Left ventricle myocardium superior (tissue), 1 donor: ENCODE measurements at regions not wholly inside any gene's neighbourhood (a gene's known extent, or its start where the extent isn't known, plus 50 kb on each side); places are given as distances from the start of the nearest gene placed in this dataset.

ENCODE experiments used
- ATAC-seq: fragments of 200-7000 bp; cut with Tn5 transposase; one replicate; pipeline ENCODE4 v1.9.1; 2020; ENCODE audit warnings: mild to moderate bottlenecking, moderate library complexity
- DNase-seq: peaks from one replicate; pipeline ENCODE4 v3.0.0-alpha.2; 2020
- intact Hi-C: fragments of 100-400 bp; cut with micrococcal nuclease; formaldehyde crosslinking; loops from one replicate; pipeline ENCODE4 v1.11.0; 2022
- donor health status: DM: no; HTN: yes; CAD: no; lungs with severe emphysema.

DNA sequence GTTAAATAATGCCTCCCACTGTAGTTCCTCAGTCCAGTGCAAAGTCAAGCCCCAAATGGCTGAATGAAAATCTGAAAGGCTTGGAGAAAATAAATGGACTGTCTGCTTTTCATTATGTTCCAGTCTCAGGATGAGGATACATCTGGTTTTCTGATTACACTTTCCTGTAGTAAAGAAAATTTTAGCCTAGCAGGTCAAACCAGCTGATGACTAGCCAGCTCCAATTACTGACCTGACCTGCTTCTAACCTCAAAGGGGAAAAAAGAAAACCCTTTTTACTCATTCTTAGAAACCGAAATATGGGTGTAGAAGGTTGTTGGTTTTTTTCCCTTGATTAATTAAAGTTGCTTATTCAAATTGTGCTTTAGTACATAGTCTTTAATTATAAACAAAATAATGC is 418.4 kb downstream of the EFNB2 start:
- ATAC-seq (no peak), DNase-seq (no peak)
- intact Hi-C loops = no loop called here

DNA sequence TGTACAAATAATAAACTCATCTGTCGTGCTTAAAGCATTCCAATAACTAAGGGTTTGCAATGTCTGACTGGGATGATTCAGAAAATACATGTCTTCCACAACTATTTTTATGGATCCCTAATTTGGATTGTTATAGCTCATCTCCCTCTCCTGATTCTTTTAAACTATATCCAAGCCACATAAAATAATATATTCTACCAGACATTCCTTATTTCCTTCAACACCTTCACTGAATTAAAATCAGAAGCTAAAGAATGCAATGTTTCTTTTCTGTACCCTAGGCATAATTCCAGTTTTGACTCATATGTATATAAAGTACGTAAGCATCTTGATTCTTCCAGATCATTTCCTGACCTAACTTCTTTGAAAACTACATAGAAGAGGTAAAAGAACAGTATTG is 420.4 kb downstream of the EFNB2 start:
- ATAC-seq (no peak), DNase-seq (no peak)
- intact Hi-C loops = no loop called here

GRCh38 chr13:106113796-106114195 is 421.7 kb downstream of the EFNB2 start:
- DNase-seq (no peak), ATAC-seq (no peak)
- intact Hi-C loops = no loop called here

DNA sequence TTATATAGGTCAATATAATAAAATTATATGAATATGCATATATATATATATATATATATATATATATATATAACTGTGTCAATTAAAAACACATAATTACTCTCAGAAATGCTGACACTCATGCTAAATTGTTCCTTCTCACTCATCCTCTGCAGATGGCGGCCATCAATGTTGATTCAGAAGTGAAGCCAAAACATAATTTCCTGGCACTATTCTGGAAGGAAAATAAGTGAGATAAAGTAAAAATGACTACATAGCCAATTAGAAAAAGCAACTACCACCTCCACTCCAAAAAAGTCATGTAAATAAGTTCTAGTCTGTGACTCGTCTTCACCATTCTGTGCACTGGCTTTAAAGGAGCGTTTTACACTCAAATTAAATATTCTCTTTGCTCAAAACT is 423.3 kb downstream of the EFNB2 start:
- DNase-seq (no peak), ATAC-seq (no peak)
- intact Hi-C loops = no loop called here

DNA sequence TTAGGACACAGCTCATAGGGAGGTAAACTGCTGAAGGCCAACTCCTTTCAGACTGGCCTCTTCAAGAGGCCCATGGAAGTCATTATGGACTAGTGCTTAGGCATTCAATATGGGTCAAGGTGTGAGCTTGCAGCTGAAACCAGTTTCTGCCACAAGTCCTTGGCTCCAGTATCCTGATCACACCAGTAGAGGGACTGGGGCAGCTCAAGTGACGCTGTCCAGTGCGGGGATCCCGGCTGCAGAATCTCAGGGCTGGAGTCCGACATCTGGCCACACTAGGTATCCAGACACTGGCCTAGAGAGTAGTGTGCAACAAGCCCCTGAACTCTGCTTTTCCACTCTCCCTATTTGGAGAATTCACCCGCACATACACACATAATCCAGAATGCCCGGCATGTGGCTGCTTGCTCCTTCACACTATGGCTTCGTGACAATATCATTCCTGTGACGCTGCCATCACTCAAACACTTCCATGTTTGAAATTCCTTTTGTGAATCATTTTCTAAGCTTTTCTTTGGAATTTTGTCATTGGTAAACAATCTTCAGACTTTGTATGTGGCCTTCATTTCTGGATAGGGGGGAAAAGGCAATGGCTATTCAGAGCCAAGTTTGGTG is 425.1 kb downstream of the EFNB2 start:
- ATAC-seq = no peak
- no peak for DNase-seq
- intact Hi-C loops = no loop called here

- intact Hi-C loops = no loop called here
- no peak for ATAC-seq
- DNase-seq = no peak
Observed at GRCh38 chr13:106109391-106109791, 426.1 kb downstream of the EFNB2 start.

GRCh38 chr13:106108346-106108745 is 427.1 kb downstream of the EFNB2 start:
- DNase-seq = no peak
- intact Hi-C loops = no loop called here
- no peak for ATAC-seq

DNA sequence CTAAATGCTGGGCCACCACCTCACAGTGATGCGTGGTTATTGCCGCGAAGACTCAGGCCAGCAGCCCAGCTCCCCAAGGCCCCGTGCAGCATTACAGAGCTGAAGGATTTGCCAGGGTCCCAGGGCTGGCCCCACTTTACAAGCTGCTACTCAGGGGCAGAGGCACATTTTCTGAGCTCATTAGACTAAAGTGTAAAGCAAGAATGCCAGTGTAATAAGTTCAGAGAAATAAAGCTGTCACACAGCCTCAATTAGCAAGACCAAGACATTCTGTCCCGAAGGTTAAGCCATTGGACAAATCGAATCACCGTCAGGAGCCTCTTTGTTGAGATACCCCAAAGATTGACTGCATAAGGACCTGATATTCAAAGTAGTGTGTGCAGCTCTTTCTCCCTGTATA is 428.4 kb downstream of the EFNB2 start:
- ATAC-seq = no peak
- no peak for DNase-seq
- intact Hi-C loops = no loop called here

DNA sequence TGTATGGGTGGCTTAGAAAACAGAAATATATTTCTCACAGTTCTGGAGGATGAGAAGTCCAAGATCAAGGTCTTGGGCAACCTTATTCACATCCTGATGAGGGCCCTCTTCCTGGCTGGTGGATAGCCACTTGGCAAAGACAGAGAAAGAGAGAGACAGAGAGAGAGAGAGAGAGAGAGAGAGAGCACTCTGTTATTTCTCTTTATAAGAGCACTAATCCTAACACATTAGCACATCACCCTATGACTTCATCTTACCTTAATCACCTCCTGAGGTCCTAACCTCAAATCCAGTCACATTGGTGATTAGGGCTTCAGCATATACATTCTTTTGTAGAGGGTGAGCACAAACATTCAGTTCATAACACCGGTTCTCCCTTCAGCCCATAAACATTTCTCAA is 430.3 kb downstream of the EFNB2 start:
- intact Hi-C loops = no loop called here
- ATAC-seq = no peak

DNA sequence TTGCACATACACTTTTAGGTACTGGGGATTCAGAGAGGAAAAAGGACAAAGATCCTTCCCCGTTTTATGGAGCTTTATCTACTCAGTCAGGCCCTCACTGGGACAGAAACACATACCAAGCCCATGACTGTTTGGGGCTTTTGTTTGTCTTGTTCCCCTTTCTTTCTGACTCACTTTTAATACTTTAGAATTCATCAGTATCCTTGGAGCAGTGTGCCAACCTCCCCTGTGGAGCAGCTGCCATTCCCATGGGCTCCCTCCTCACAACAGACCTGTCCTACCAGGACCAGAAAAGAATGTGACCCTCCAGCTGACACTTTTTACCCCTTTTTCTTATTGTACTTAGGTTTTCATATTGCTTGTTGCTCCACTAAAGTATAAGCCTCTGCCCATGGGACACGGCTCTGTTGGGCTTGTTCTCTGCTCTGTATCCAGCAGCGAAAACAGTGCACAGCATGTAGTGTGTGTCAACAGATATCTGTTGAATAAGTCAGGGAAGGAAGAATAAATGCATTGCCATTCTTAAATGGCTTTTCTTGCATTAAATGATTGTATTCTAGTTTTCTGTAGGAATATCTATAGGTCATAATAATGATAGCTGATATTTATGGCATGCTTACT is 431.1 kb downstream of the EFNB2 start:
- ATAC-seq (no peak), DNase-seq (no peak)
- intact Hi-C loops = no loop called here

More for the DNA sequence above, 430.3 kb downstream of the EFNB2 start:
- DNase-seq = no peak

GRCh38 chr13:106103779-106104178 is 431.7 kb downstream of the EFNB2 start:
- ATAC-seq = no peak
- intact Hi-C loops = no loop called here

GRCh38 chr13:106102786-106103185 is 432.7 kb downstream of the EFNB2 start:
- no peak for DNase-seq
- no peak for ATAC-seq
- intact Hi-C loops = no loop called here

More at GRCh38 chr13:106103779-106104178, 431.7 kb downstream of the EFNB2 start:
- no peak for DNase-seq

- no peak for ATAC-seq
- intact Hi-C loops = no loop called here
- DNase-seq = no peak
Observed at GRCh38 chr13:106101201-106101600, 434.3 kb downstream of the EFNB2 start.

- ATAC-seq (peak; percentile 53), DNase-seq (no peak)
- intact Hi-C loops = no loop called here
Observed at GRCh38 chr13:106100171-106100919, 435.1 kb downstream of the EFNB2 start.

DNA sequence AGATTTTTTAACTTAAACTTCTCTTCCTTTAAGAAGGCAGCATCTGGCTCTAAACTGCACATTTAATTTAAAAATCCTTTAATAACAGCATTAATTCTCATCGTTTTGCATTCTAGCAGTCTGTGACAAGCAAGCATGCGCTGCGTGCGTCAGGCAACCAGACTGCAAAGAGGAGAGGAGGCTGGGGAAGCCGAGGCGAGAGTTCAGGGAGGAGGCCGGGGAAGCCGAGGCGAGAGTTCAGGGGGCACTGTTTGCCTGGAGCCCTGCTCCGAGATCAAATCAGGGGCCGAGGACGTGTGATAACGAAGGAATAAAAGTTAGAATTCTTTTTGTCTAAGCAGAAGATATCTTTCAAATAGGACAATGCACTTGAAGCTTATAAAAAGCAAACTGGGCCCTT is 435.7 kb downstream of the EFNB2 start:
- ATAC-seq (no peak), DNase-seq (no peak)
- intact Hi-C loops = no loop called here

- ATAC-seq (no peak), DNase-seq (no peak)
- intact Hi-C loops = no loop called here
Observed at GRCh38 chr13:106098778-106099177, 436.7 kb downstream of the EFNB2 start.

DNA sequence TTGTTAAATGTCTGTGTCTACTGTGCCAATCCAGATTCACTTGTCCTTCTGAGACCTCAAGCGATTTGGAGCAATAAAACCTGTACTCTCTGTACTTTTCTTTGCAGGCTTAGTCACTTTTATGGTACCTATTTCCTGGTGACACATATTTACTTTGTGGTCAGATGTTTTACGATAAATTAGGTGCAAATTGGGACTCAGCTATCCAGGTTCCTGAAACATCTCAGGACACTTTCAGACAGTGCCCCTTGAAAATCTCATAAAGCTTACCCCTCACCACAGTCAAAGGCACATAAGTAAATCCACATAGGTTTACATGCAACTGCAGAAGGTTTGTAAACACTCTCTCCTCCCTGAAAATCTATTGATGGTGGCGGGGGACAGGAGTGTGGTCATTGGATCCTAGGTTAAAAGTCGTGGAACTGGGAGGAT is 438.8 kb downstream of the EFNB2 start:
- ATAC-seq (no peak), DNase-seq (no peak)
- intact Hi-C loops = no loop called here

GRCh38 chr13:106095919-106096318 is 439.5 kb downstream of the EFNB2 start:
- no peak for DNase-seq
- intact Hi-C loops = no loop called here
- no peak for ATAC-seq

DNA sequence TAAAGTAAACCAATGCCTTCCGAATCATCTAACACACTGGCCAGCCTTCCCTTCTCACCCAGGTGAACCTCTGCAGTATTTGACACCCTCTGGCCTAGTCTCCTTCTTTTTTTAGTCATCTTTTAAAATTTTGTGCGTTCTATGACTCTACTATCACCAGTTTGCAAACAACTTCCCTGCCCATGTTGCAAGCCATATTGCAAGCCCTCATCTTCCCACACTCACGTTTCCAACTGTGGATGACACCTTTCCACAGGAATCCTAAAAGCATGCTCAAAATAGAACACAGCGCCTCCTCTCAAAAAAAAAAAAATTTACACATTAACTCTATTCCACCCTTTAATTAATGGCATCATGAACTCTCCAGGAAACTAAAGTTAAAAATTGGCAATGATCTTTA is 440.1 kb downstream of the EFNB2 start:
- intact Hi-C loops = no loop called here
- DNase-seq (no peak), ATAC-seq (no peak)

DNA sequence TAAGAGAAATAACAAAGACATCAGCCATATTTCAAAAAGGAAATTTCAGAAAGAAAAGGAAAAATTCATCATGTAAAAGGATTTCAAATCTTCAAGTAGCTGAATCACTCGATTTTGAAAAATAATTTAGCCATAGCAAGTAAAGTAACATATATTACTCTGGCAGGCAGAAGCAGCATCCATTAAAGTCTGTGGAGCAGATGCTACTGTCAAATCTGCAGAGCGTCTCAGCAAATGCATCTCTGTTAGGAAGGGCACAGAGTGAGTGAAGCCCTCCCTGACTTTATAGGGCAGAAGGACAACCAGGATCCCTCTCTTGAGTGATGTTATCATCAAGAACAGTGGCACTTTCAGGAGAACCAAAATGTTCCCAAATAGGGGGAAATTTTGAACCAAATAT is 445.5 kb downstream of the EFNB2 start:
- ATAC-seq (no peak), DNase-seq (no peak)
- intact Hi-C loops = no loop called here
